ENCODE measurements at regions not wholly inside any gene's neighbourhood (a gene's known extent, or its start where the extent isn't known, plus 50 kb on each side); places are given as distances from the start of the nearest gene placed in this dataset.

- no peak for DNase-seq (ENCODE audit: extremely low read depth, low read depth)
- H3K4me3 ChIP-seq (replicated peaks; ENCODE audit: low read depth, low read length), result no peak overlapping the region
- TF ChIP-seq CTCF (IDR thresholded peaks at IDR 0.05; ENCODE audit: low read depth, low read length, missing control alignments), result no peak
These were observed 972.8 kb downstream of the PLOD2 start for GRCh38 chr3:145188079-145188770.

- H3K4me3 ChIP-seq (replicated peaks; ENCODE audit: low read depth, low read length), result no peak overlapping the region
- TF ChIP-seq CTCF (IDR thresholded peaks at IDR 0.05; ENCODE audit: low read depth, low read length, missing control alignments), result no peak
- no peak for DNase-seq (ENCODE audit: extremely low read depth, low read depth)
These were observed 970.8 kb downstream of the PLOD2 start for GRCh38 chr3:145190138-145190537.

GRCh38 chr3:145190761-145191160 lies 970.2 kb downstream of the PLOD2 start:
- TF ChIP-seq CTCF (IDR thresholded peaks at IDR 0.05; ENCODE audit: low read depth, low read length, missing control alignments), result no peak
- no peak overlapping the region for H3K4me3 ChIP-seq (replicated peaks; ENCODE audit: low read depth, low read length)
- no peak for DNase-seq (ENCODE audit: extremely low read depth, low read depth)

GRCh38 chr3:145191543-145191942 lies 969.4 kb downstream of the PLOD2 start:
- H3K4me3 ChIP-seq (replicated peaks; ENCODE audit: low read depth, low read length), result no peak overlapping the region
- DNase-seq (ENCODE audit: extremely low read depth, low read depth), result no peak
- no peak for TF ChIP-seq CTCF (IDR thresholded peaks at IDR 0.05; ENCODE audit: low read depth, low read length, missing control alignments)

- no peak overlapping the region for H3K4me3 ChIP-seq (replicated peaks; ENCODE audit: low read depth, low read length)
- no peak for TF ChIP-seq CTCF (IDR thresholded peaks at IDR 0.05; ENCODE audit: low read depth, low read length, missing control alignments)
- no peak for DNase-seq (ENCODE audit: extremely low read depth, low read depth)
These were observed 963.7 kb downstream of the PLOD2 start for GRCh38 chr3:145197051-145197820.

- no peak for TF ChIP-seq CTCF (IDR thresholded peaks at IDR 0.05; ENCODE audit: low read depth, low read length, missing control alignments)
- no peak overlapping the region for H3K4me3 ChIP-seq (replicated peaks; ENCODE audit: low read depth, low read length)
- DNase-seq (ENCODE audit: extremely low read depth, low read depth), result no peak
These were observed 963.2 kb downstream of the PLOD2 start for GRCh38 chr3:145197821-145198220.
